ENCODE measurements at regions not wholly inside any gene's neighbourhood (a gene's known extent, or its start where the extent isn't known, plus 50 kb on each side); places are given as distances from the start of the nearest gene placed in this dataset.

DNA sequence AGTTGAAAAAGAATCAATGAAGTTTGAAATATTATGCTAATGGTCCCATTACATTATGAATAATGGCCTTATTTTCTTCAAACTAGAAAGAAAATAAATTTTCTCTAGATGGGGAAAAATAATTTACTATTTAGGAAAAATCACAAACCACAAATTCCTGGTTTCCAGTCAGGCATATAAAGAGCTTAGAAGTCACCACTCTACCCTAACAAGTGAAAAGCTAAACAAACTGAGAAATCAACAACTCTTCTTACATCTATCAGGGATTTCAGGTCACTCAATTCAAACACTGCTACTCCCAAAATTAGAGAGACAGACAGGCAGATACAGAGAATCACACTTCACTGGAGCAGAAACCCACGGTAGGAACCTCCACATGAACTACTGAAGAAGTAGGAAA, 82.1 kb upstream of the LRRC7 start:
- DNase-seq = no peak

DNA sequence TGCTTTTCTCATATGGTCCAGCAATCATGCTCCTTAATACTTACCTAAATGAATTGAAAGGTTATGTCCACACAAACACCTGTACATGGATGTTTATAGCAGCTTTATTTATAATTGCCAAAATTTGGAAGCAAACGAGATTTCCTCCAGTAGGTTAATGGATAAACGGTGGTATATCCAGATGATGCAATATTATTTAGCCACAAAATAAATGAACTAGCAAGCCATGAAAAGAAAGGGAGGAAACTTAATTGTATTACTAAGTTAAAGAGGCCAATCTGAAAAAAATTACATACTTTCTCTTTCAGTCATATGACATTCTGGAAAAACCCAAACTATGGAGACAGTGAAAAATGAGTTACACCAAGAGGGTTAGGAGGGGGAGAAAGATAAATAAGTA, 76.3 kb upstream of the LRRC7 start:
- DNase-seq = no peak

DNA sequence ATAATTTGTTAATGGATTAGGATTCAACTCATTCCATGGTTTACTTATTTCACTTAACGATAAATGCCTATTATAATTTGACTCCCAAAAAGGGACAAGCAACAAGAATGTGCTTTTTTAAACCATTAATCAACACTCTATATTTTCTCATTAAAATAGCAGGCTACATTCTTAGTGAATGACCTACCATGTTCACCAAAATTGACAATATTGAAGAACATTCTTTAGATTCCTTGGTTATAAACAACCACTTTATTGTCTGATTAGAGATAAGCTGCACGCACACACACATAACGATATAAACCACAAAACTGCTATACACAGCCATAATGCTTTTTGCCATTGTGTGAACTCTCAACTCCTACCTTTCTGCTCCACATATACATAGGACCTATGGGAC, 75.4 kb upstream of the LRRC7 start:
- no peak for DNase-seq

DNA sequence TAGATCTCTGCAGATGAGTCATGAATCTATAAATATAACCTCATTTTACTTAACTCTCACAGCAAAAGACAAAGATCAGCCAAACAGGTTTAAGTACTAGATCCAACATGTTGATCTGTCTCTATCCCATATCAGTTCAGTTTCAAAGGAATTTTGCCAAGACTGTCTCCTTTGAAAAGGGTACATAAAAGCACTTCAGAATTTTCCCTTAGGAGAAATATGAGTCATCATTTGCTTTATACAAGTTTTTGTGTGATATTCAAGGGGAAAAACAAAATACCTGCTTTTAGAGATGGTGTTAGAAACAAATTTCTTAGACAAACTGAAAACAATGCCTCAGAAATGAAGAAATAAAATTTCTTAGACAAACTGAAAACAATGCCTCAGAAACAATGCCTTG, 73.5 kb upstream of the LRRC7 start:
- DNase-seq = no peak

DNA sequence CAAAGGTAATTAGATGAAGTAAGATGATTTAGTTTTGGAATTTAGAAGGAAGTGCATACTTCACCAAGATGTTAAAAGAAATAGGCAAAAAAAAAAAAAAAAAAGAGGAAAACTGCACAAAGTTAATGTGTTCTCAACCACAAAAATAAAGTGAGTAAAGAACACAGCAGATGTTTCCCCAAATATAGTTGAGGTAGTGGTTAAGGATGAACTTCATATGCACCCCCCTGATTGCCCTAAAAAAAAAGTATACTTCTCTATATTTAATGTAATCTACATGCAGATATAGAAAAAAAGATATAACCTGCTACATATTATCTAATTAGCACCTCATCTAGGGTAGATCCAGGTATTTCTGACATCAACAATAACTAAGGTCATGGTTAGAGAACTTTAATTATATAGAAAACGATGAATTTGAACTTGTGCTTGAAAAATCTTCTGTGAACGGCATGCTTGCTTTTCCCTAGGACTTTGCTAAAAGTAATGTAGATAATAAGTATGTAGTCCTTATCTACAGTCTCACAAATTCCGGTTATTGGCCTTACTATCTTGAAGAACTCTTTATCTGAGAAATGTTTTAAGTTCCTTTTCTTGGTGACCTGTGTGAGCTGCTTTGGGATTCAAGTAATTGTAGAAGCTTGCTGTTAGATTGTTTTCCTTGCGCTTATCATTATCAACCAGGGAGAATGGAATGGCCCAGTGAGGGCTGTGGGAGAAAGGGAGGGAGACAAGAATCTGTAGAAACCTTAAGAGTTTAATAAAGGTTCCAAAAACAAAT, 70.1 kb upstream of the LRRC7 start:
- no peak for DNase-seq

DNA sequence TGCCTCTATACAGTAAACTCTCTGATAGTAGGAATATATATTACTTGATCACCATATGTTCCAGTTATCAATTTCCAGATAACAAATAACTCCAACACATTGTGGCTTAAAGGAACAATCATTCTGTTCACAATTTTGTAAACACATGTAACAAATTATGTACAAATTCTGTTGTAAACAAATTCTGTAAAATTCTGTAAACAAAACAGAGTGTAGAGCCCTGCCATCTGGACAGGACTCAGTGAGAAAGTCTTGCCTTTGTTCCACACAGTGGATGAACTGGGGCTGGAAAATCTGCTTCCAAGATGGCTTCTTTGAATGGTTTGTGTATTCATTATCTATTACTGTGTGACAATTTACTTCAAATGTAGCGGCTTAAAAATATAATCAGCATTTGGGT, 69.0 kb upstream of the LRRC7 start:
- DNase-seq = no peak

DNA sequence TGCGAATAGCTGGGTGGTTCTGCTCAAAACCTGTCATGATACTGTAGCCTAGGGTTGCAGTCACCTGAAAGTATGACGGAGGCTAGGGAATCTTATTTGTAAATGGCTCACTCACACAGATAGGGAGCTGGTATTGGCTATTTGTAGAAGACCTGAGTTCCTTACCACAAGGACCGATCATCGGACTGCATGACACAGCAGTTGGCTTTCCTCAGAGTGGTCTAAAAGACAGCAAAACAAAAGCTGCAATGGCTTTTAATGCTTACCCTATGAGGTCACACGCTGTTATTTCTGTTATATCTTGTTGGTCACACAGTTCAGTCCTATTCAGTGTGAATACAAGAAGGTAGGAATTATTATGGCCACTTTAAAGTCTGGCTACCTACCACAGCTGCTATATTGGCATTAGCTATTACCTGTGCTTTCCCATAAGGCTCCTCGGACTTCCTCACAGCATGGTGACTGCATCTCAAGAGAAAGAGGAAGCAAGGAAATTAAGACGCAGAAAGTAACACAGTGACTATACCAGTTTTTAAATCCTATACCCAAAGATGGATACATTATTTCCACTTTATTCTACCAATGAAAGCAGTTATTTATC, 68.4 kb upstream of the LRRC7 start:
- DNase-seq = no peak

DNA sequence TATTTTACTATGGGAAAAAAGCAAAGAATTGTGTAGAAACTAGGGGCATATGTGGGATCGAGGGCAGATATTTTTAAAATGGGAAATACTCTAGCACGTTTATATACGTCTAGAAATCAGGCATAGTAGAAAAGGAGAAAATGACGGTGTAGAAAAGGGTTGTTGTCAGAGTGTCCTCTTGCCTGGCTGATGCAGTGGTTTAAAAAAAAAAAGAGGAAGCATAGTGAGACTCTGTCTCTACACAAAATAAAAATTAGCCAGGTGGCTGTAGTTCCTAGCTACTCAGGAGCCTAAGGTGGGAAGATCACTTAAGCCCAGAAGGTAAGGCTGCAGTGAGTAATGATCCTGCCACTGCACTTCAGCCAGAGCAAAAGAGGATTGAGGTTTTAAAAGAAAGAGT, 64.7 kb upstream of the LRRC7 start:
- DNase-seq = no peak

DNA sequence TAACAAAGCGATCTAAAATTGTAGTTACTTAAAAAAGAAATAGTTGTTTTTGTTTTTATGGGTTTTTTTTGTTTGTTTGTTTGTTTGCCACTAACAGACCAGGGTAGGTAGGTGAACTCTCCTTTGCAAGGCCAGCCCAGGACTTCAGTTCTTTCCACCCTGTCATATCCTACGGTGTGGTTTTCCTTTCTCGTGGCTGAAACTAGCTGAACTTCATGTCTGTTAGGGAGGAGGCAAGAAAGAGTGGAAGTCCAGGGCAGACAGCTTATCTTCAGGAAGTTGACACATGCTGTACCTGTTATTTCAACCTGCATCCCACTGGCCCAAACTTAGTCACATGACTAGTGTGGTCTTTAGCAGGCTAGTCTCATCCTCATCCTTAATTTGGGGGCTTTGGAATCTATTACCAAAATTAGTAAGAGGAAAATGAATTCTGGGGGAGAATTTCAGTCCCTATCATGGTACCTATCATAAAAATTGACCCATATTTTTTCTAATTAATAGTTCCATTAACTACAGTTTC, 62.9 kb upstream of the LRRC7 start:
- DNase-seq = no peak

DNA sequence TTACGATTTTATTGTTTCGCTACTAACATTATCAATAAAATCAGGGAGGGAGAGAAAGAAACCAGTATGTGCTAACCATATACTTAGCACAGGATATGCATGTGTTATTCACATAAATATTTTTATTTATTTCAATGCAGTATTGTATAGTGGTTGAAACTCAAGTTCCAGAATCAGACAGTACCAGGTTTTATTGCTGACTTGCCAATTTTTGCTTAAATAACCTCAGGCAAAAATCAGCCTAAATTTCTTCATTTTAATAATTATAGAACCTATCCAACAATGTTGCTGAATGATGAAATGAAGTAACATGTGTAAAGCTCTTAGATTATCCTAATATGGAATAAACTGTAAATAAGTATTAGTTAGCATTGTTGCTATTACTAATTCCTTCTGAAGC, 61.4 kb upstream of the LRRC7 start:
- DNase-seq = no peak

DNA sequence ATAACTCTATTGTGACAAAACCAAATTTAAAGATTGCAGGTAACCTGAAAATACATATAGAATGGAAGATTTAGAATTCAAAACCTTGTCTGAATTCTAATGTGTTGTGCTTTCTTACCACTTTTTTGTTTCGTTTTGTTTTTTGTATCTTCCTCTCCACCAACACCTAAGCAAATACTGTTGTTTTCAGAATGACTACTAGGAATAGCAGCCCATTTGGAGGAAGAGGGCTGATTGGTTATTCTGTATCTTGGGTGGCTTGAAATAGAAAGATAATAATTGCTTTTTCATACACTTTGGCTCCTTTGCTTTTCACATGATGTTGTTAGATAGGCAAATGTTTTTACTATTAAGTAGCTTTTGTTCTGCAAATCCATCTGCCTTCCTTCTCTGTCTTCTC, 61.0 kb upstream of the LRRC7 start:
- DNase-seq = no peak

DNA sequence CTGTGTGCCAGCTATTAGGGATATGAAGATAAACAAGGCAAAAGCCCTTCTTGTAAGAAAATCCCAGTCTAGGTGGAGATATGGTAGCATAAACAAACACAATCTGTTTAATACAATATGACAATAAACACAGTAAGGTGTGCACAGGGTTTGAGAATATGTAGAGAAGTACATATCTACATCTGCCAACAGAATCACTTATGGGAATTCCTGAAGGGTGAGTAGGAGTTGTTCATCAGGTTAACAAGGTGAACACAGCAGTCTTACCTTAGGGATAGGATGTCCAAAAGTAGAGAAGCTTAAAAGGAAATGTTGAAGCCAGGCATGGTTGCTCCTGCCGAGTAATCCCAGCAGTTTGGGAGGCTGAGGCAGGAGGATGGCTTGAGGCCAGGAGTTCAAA, 57.7 kb upstream of the LRRC7 start:
- DNase-seq = no peak

DNA sequence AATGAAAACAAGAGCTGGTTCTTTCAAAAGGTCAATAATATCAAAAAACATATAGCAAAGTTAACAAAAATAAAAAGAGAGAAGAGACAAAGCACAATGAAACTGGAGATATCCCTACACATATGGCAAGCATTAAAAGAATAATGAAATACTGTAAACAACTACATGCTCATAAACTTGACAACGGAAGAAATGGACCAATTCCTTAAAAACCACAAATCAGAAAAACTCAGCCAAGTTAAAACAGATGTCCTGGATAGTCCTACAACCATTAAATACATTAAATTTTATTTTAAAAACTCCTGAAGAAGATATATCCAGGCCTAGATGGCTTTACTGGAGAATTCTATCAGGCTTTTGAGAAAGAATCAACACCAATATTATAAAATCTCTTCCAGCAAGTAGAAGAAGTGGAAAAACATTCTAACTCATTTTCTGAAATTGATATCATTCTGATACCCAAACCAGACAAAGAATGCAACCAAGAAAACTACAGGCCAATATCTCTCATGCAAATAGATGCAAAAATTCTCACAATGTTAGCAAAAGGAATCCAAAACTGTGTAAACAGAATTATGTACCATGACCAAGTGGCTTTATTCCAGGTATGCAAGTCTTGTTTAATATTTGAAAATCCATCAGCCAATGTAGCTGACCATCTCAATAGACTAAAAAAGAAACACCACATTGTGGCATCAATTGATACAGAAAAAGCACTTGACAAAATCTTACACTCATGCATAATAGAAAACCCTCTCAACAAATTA, 56.1 kb upstream of the LRRC7 start:
- DNase-seq = no peak

DNA sequence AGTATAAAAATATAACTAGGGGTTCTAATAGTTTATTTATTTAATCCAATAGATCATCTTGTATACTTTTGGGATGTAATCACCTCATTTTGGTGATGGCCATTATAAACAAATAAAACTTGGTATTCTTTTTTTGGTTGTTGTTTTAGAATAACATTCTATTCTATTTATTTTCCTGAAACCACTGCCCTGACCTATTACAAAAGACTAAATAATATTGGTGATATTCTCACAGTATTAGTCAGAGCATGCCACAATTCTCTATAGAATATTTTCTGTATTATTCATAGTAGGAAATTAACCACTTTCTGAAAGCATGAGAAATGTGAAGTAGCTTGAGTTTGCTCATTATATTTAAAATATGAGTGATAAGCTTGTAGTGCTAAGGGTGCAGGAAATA, 54.1 kb upstream of the LRRC7 start:
- DNase-seq = no peak
